ENCODE measurements at regions not wholly inside any gene's neighbourhood (a gene's known extent, or its start where the extent isn't known, plus 50 kb on each side); places are given as distances from the start of the nearest gene placed in this dataset.

GRCh38 chr11:104727768-104728167, 170.5 kb downstream of the CASP12 start:
- Mint-ChIP-seq H3K36me3 (peaks cover 13% of the 10 kb centered on the region), H3K27ac (peak overlapping the region; percentile 20; the same call in 1 of the 2 replicates), H3K9me3 (peaks cover 14% of the 10 kb centered on the region), H3K27me3 (ENCODE audit: low read depth) (no peaks in the 10 kb centered on the region; the same call in 1 of the 2 replicates), H3K4me1 (peaks cover 22% of the 10 kb centered on the region), H3K4me3 (no peak overlapping the region)
- no peak for DNase-seq (ENCODE audit: low spot score)
- TF ChIP-seq IRF2 (CRISPR knock-in tag; IDR thresholded peaks at IDR 0.05; ENCODE audit: borderline replicate concordance, low read depth) = no peak
- TF ChIP-seq KAT7 (CRISPR knock-in tag; IDR thresholded peaks at IDR 0.05; ENCODE audit: borderline replicate concordance) = no peak
- no peak for TF ChIP-seq TEAD1 (CRISPR knock-in tag; IDR thresholded peaks at IDR 0.05)
- TF ChIP-seq RORB (CRISPR knock-in tag; IDR thresholded peaks at IDR 0.05) = no peak
- no peak for TF ChIP-seq ATF3 (CRISPR knock-in tag; conservative IDR thresholded peaks at IDR 0.05)
- TF ChIP-seq E2F5 (CRISPR knock-in tag; IDR thresholded peaks at IDR 0.05) = no peak
- no peak for TF ChIP-seq PREB (CRISPR knock-in tag; IDR thresholded peaks at IDR 0.05; ENCODE audit: borderline replicate concordance)
- TF ChIP-seq ZNF396 (CRISPR knock-in tag; IDR thresholded peaks at IDR 0.05; ENCODE audit: borderline replicate concordance) = no peak
- no peak for TF ChIP-seq ELF4 (CRISPR knock-in tag; IDR thresholded peaks at IDR 0.05; ENCODE audit: low read depth)
- no peak for TF ChIP-seq FOXP4 (CRISPR knock-in tag; IDR thresholded peaks at IDR 0.05)
- TF ChIP-seq EMX1 (CRISPR knock-in tag; IDR thresholded peaks at IDR 0.05) = no peak
- no peak for TF ChIP-seq CDX4 (CRISPR knock-in tag; IDR thresholded peaks at IDR 0.05; ENCODE audit: borderline replicate concordance)
- CTCF ChIA-PET = interaction anchor here (1.0 kb wide), 1 partner anchor 196 kb away, joined by 3 read pairs; no protein-coding TSS in a partner anchor
- peak; percentile 53 for ATAC-seq
- POLR2A ChIA-PET = no interaction called here

GRCh38 chr11:104727095-104727494, 171.2 kb downstream of the CASP12 start:
- Mint-ChIP-seq H3K27ac (no peak overlapping the region), H3K4me3 (no peak overlapping the region), H3K36me3 (peaks cover 16% of the 10 kb centered on the region), H3K9me3 (peaks cover 17% of the 10 kb centered on the region), H3K4me1 (peaks cover 22% of the 10 kb centered on the region), H3K27me3 (ENCODE audit: low read depth) (no peaks in the 10 kb centered on the region; the same call in 1 of the 2 replicates)
- CTCF ChIA-PET = interaction anchor here (1.0 kb wide), 1 partner anchor 196 kb away, joined by 3 read pairs; no protein-coding TSS in a partner anchor
- ATAC-seq (no peak), DNase-seq (ENCODE audit: low spot score) (no peak)
- POLR2A ChIA-PET = no interaction called here
- TF ChIP-seq ZNF416 (CRISPR knock-in tag; IDR thresholded peaks at IDR 0.05) (no peak), NFYB (CRISPR knock-in tag; conservative IDR thresholded peaks at IDR 0.05; ENCODE audit: low read depth) (no peak), ETV6 (CRISPR knock-in tag; IDR thresholded peaks at IDR 0.05) (no peak), ZNF423 (CRISPR knock-in tag; IDR thresholded peaks at IDR 0.05) (no peak), ARID4B (CRISPR knock-in tag; IDR thresholded peaks at IDR 0.05; ENCODE audit: borderline replicate concordance) (no peak), PRRX2 (CRISPR knock-in tag; IDR thresholded peaks at IDR 0.05) (no peak), PRDM15 (CRISPR knock-in tag; IDR thresholded peaks at IDR 0.05) (no peak), CTCF (IDR thresholded peaks at IDR 0.05) (no peak), EMX1 (CRISPR knock-in tag; IDR thresholded peaks at IDR 0.05) (no peak), OVOL2 (CRISPR knock-in tag; IDR thresholded peaks at IDR 0.05; ENCODE audit: borderline replicate concordance) (no peak)
